LNCAP (cell line): ENCODE measurements at regions not wholly inside any gene's neighbourhood (a gene's known extent, or its start where the extent isn't known, plus 50 kb on each side); places are given as distances from the start of the nearest gene placed in this dataset.

Experiments
- CTCF ChIP-seq: fragments of 450-650 bp; IDR thresholded peaks from 2 replicates; pipeline ENCODE4 v1.5.1; 2017; ENCODE audit warnings: mild to moderate bottlenecking

GRCh38 chr9:107177243-107177839, 105.7 kb upstream of the RAD23B start:
- no peak for TF ChIP-seq CTCF

GRCh38 chr9:107177857-107178256, 105.2 kb upstream of the RAD23B start:
- TF ChIP-seq CTCF: no peak

GRCh38 chr9:107178293-107178692, 104.8 kb upstream of the RAD23B start:
- TF ChIP-seq CTCF: no peak

GRCh38 chr9:107180206-107180605, 102.9 kb upstream of the RAD23B start:
- no peak for TF ChIP-seq CTCF

GRCh38 chr9:107183176-107183575, 99.9 kb upstream of the RAD23B start:
- no peak for TF ChIP-seq CTCF

GRCh38 chr9:107188376-107188775, 94.7 kb upstream of the RAD23B start:
- no peak for TF ChIP-seq CTCF

GRCh38 chr9:107190061-107190935, 92.8 kb upstream of the RAD23B start:
- no peak for TF ChIP-seq CTCF
